ENCODE measurements at regions not wholly inside any gene's neighbourhood (a gene's known extent, or its start where the extent isn't known, plus 50 kb on each side); places are given as distances from the start of the nearest gene placed in this dataset.

DNA sequence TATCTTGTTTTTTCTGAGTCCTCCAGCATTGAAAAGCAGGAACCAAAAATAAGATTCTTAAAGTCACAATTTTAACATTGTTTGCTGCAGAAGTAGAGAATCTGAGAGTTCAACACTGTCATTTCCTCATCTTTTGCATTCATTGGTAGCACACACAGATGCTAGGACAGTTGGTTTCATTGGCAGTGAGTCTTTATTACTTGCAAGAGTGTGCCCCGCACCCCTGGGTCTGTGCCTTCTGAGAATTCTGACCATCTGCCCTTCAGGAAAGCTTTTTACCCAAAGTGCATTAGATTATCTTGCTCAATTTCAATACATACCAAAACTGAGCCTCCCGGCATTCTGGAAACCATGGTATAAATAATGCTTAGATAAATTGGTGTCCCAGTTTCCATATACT is 247.7 kb upstream of the SLITRK1 start:
- no peak for DNase-seq
- no peak overlapping the region for H3K27ac ChIP-seq
- no peak for ATAC-seq
- no peaks in the 10 kb centered on the region for H3K4me1 ChIP-seq
- H3K27me3 ChIP-seq, result no peaks in the 10 kb centered on the region
- no peak overlapping the region for H3K4me3 ChIP-seq
- H3K9me3 ChIP-seq, result no peaks in the 10 kb centered on the region
- TF ChIP-seq, protein P1, sequence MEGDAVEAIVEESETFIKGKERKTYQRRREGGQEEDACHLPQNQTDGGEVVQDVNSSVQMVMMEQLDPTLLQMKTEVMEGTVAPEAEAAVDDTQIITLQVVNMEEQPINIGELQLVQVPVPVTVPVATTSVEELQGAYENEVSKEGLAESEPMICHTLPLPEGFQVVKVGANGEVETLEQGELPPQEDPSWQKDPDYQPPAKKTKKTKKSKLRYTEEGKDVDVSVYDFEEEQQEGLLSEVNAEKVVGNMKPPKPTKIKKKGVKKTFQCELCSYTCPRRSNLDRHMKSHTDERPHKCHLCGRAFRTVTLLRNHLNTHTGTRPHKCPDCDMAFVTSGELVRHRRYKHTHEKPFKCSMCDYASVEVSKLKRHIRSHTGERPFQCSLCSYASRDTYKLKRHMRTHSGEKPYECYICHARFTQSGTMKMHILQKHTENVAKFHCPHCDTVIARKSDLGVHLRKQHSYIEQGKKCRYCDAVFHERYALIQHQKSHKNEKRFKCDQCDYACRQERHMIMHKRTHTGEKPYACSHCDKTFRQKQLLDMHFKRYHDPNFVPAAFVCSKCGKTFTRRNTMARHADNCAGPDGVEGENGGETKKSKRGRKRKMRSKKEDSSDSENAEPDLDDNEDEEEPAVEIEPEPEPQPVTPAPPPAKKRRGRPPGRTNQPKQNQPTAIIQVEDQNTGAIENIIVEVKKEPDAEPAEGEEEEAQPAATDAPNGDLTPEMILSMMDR (IDR thresholded peaks at IDR 0.05), result no peak
- H3K36me3 ChIP-seq, result no peaks in the 10 kb centered on the region
- intact Hi-C loops (cut with DNase I), result no loop called here
- 84 to 88% methylated on average over 2 of the region's 2 CpGs for WGBS, 2 donors

- no peak for DNase-seq
- no peak overlapping the region for H3K4me3 ChIP-seq
- TF ChIP-seq, protein P1 (IDR thresholded peaks at IDR 0.05), result no peak
- intact Hi-C loops (cut with DNase I), result no loop called here
- H3K4me1 ChIP-seq, result no peaks in the 10 kb centered on the region
- H3K27ac ChIP-seq, result no peak overlapping the region
- ATAC-seq, result no peak
- H3K36me3 ChIP-seq, result no peaks in the 10 kb centered on the region
- no peaks in the 10 kb centered on the region for H3K27me3 ChIP-seq
- whole genome bisulfite sequencing, 2 donors, result 92 to 96% methylated on average over 8 of the region's 8 CpGs
- H3K9me3 ChIP-seq, result no peaks in the 10 kb centered on the region
Observed at GRCh38 chr13:84127597-84128128, 245.4 kb upstream of the SLITRK1 start.

DNA sequence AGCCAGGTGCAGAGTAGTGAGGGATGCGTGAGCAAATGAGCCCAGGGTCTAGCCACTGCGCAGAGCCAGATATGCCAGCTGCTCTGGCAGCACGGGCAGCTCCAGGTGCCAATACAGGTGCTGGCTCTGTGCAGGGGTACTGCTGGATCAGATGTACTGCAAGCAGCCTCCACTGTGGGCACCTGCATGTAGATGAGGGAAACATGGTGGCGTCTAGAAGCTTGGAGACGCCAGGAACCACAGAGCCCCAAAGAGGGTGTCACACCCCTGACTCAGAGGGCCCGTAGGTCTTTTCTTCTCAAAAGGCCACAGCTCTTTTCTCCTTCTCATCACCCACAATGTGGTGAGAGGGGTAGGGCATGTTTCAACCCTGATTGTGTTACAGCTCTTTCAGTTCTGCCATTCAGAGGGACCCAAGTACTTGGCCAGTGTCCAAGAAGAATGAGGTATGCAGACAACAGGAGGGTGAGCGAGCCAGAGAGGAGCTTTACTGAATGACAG is 244.4 kb upstream of the SLITRK1 start:
- Histone ChIP-seq H3K4me1 (no peaks in the 10 kb centered on the region), H3K9me3 (no peaks in the 10 kb centered on the region), H3K27me3 (no peaks in the 10 kb centered on the region), H3K36me3 (no peaks in the 10 kb centered on the region), H3K27ac (no peak overlapping the region), H3K4me3 (no peak overlapping the region)
- TF ChIP-seq, protein P1 (IDR thresholded peaks at IDR 0.05), result no peak
- 70 to 71% methylated on average over 7 of the region's 7 CpGs for WGBS, 2 donors
- no peak for ATAC-seq
- DNase-seq, result no peak
- intact Hi-C loops (cut with DNase I), result no loop called here

DNA sequence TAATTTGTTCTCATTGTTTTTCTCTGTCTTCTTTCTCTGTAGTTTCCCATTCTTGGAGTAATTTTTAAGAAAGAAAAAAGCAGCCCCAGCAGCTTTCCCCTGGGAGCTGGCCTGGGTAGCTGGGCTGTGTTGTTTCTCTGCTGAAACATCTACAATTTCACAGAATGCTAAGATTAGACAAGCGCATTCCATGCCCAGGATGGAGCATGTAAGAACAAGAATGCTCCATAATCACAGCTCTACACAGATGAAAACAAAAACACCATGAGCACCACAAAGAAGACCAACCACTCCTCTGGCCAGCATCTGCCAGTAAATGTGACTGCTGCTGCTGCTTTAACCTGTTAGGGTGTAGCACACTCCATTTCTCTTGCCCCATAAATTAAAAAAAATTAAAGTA is 239.2 kb upstream of the SLITRK1 start:
- TF ChIP-seq, protein P1 (IDR thresholded peaks at IDR 0.05), result no peak

More for the DNA sequence above, 239.2 kb upstream of the SLITRK1 start:
- no peak for ATAC-seq
- intact Hi-C loops (cut with DNase I), result no loop called here
- DNase-seq, result no peak
- H3K4me3 ChIP-seq, result no peak overlapping the region
- no peaks in the 10 kb centered on the region for H3K27me3 ChIP-seq
- no peak overlapping the region for H3K27ac ChIP-seq
- no peaks in the 10 kb centered on the region for H3K36me3 ChIP-seq
- H3K4me1 ChIP-seq, result no peaks in the 10 kb centered on the region
- 36 to 44% methylated on average over 1 of the region's 1 CpG for WGBS, 2 donors
- peaks cover 0 to 4% (median 0%) of the 10 kb centered on the region in 11 donors for H3K9me3 ChIP-seq
